ENCODE measurements at regions not wholly inside any gene's neighbourhood (a gene's known extent, or its start where the extent isn't known, plus 50 kb on each side); places are given as distances from the start of the nearest gene placed in this dataset.

- Histone ChIP-seq H3K27me3 (ENCODE audit: control insufficient read depth in 2 of 2, insufficient read depth in 2 of 2, low read length in 2 of 2) (no peaks in the 10 kb centered on the region), H2AFZ (ENCODE audit: low read depth, low read length) (no peak overlapping the region), H3K4me1 (replicated peaks in 1 of 2; ENCODE audit: control insufficient read depth in 2 of 2, insufficient read depth in 2 of 2, low read length in 2 of 2) (no peaks in the 10 kb centered on the region), H3K9ac (ENCODE audit: insufficient read depth in 1 of 2, low read depth in 2 of 2, low read length in 2 of 2) (no peak overlapping the region), H3K9me3 (replicated peaks; ENCODE audit: control insufficient read depth, insufficient read depth, low read depth, low read length) (no peaks in the 10 kb centered on the region), H3K27ac (ENCODE audit: extremely low read depth, low read depth, low read length) (no peak overlapping the region), H3K36me3 (ENCODE audit: control insufficient read depth, insufficient read depth, low read length) (no peaks in the 10 kb centered on the region), H3K4me3 (no peak overlapping the region), H3K79me2 (ENCODE audit: control insufficient read depth, insufficient read depth, low read length) (no peaks in the 10 kb centered on the region), H3K4me2 (ENCODE audit: insufficient read depth, low read length) (no peak overlapping the region), H4K20me1 (replicated peaks; ENCODE audit: control insufficient read depth, insufficient read depth, low read length) (no peaks in the 10 kb centered on the region), H3K9me1 (ENCODE audit: control insufficient read depth, insufficient read depth, low read length) (no peaks in the 10 kb centered on the region)
- BruUV-seq (replicated peaks): no TSS peak
- FAIRE-seq (no peak), ATAC-seq (no peak), DNase-seq (ENCODE audit: extremely low read depth in 1 of 4, low spot score in 3 of 4) (no peak)
- POLR2A ChIA-PET: no interaction called here
- in situ Hi-C loops (cut with MboI) (no loop called here), intact Hi-C loops (cut with micrococcal nuclease) (no loop called here)
- 5% methylated on average over 1 of the region's 1 CpG for WGBS (ENCODE audit: insufficient coverage, low coverage, missing lambda C conversion rate)
- TF ChIP-seq CBX5 (IDR thresholded peaks at IDR 0.05; ENCODE audit: borderline replicate concordance, low read depth): no peak
- no peak for TF ChIP-seq PRDM10 (IDR thresholded peaks at IDR 0.05; ENCODE audit: partially characterized antibody)
- no peak for TF ChIP-seq RBBP5 (IDR thresholded peaks at IDR 0.05; ENCODE audit: borderline replicate concordance, insufficient read depth, low read length, poor library complexity, severe bottlenecking)
- TF ChIP-seq NFXL1 (CRISPR knock-in tag; IDR thresholded peaks at IDR 0.05): no peak
- TF ChIP-seq BRF2 (IDR thresholded peaks at IDR 0.05; ENCODE audit: borderline replicate concordance, insufficient read depth, insufficient read length): no peak
- TF ChIP-seq ETS2 (tag; IDR thresholded peaks at IDR 0.05; ENCODE audit: borderline replicate concordance, poor library complexity, severe bottlenecking): no peak
- no peak for TF ChIP-seq DMBX1 (CRISPR knock-in tag; IDR thresholded peaks at IDR 0.05; ENCODE audit: borderline replicate concordance)
- TF ChIP-seq ZNF785 (CRISPR knock-in tag; IDR thresholded peaks at IDR 0.05): no peak
- no peak for TF ChIP-seq ZNF431 (CRISPR knock-in tag; IDR thresholded peaks at IDR 0.05)
- no peak for TF ChIP-seq ELF2 (CRISPR knock-in tag; IDR thresholded peaks at IDR 0.05)
- CTCF ChIA-PET (ENCODE audit: low intra/inter-chr PET ratio): no interaction called here
Measured at GRCh38 chrX:78527818-78528217, 131.3 kb downstream of the RTL3 start.

Data from K562 (cell line).